Stimulated activated CD4-positive, alpha-beta T cell treated with anti-CD3 and anti-CD28 coated beads, Interleukin-12 subunit alpha, Interleukin-12 subunit beta, amount 100 ng/mL, for 48 hours (primary cell): ENCODE measurements at regions not wholly inside any gene's neighbourhood (a gene's known extent, or its start where the extent isn't known, plus 50 kb on each side); places are given as distances from the start of the nearest gene placed in this dataset.
A peak's percentile ranks its signal among the peaks of the same experiment; 100 is the strongest.

Experiments used
- DNase-seq, 3 donors: peaks; one replicate each; pipeline ENCODE4 v3.0.0-alpha.2; 2020; ENCODE audit warnings: low read depth in 2 of 3, low spot score in 1 of 3

DNA sequence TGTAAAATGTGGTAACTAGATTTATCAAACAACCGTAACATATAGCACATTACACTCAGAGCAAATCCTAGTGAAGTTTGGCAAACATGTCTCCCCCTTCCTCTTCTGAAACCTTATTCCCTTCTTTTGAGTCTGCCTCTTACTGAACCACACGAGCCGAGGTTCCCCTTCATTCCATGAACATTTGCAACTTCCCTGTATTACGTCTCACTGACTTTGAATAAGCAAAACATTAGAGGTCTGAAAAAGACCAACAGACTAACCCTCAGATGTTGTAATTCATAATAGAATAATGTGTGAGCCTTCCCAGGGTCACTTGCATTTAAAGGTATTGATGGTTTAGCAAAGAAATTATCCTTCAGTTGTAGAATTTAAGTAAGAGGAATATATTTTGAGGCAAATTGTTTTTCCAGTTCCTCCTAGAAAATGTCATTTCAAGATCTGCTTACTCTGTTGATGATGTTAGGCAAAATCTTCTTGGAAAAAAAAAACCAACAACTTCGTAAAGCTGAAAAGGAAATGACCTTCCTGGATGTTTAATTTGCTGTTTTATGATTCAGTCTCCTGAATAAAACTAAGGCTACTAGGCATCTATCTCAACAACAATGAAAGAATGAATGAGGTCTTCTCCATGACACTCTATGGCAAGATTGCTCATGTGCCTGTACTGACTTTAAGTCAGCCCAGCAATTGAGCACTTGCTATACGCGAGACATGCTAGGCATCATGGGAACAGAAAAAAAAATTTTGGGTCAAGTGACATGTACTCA is 296.9 kb upstream of the NECTIN3 start:
- no peak for DNase-seq

DNA sequence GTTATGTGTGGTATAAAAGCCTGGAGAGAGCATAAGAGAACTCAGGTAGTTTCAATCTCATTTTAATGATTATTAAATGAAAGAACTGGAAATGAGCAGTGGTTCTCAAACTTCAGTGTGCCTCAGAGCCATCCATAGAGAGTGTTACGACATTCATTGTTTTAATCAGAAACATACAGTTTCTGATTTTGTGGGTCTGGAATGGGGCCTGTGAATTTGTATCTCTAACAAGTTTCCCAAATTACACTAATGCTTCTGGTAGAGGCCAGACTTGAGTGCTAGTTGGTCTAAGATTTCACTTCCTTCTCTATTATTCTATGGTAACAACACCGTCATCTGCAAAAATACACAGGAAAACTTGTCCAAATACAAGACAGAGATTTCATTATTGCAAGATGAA is 292.0 kb upstream of the NECTIN3 start:
- DNase-seq: no peak

DNA sequence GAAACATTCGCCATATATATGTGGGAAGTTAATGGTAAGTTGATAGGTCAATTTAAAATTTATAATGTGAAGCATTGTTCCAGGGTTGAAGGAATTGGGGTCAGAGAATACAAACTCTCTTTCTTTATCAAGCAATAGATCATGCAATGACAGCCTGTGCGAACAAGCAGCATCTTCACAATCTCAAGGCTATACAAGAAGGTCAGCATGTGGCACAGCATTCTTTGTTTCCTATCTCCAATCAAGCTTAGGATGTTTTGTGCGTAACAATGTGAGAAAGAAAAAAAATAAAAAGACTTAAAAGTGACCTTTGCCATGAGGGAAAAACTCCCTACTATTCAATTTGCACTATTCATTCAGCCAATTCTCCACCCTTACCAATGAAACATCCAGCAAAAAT is 288.1 kb upstream of the NECTIN3 start:
- no peak for DNase-seq

DNA sequence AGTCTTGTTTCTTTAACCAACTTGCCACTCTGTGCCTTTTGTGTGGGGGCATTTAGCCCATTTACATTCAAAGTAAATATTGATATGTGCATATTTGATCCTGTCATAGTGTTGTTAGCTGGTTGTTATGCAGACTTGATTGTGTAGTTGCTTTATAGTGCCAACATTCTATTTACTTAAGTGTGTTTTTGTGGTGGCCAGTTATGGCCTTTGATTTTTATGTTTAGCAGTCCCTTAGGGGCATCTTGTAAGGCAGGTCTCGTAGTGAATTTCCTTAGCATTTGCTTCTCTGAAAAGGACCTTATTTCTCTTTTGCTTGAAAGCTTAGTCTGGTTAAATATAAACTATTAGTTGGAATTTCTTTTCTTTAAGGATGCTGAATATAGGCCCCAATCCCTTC is 282.8 kb upstream of the NECTIN3 start:
- DNase-seq: no peak

DNA sequence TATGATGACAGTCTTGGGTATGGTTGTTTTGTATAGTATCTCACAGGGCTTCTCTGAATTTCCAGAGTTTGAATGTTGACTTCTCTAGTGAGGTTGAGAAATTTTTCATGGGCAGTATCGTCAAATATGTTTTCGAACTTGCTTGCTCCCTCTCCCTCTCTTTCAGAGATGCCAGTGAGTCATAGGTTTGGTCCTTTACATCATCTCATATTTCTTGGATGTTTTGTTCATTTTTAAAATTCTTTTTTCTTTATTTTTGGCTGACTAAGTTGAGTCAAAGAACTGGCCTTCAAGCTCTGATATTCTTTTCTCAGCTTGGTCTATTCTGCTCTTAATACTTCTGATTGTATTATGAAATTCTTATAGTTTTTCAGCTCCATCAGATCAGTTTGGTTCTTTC is 282.3 kb upstream of the NECTIN3 start:
- DNase-seq: no peak

DNA sequence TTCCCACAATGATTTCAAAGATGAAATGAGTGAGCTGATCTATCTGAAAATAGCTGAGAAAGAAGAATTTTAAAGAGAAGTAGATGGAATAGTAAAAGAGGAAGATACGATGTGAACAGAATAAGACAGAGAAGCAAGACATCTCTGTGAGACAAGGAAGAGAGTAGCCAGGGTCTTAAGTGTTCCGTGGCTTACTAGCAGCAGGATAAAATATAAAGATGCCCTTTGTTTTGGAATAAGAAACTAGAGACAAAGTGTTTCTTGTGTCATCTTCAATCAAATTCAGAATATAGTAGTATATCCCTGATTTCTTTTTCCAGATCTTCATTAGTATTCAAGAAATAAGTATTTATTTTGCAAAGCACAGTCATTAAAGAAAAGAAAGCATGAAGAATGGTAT is 281.0 kb upstream of the NECTIN3 start:
- no peak for DNase-seq

DNA sequence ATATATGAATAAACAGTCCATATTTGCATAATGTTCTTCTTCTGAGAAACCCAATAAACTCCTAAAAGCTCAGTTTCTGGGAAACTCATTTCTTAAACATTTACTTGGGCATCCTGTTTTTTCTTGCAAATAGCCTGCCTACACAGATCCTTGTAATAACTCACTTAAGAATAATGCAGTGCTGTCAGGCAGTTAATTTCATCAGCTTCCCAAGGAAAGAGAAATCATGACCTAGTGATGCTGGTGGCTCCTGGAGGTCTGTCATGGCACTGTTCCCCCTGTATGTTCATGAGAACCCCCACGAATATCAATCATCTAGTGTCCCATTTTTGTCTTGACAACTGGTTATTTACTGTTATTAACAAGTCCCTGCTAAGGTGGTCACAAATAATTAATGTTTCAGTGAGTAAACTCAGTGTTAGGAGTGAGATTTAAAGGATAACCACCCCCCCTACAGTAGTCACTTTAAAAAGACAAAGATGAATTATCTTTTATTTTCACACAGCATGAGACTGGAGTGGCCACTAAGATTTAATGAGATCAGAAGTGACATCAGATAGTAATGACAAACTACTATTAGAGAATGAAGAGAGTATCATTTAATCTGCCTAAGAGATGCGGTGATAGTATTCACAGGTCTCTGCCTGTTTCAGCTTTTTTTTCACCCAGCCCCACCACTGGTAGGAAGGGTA is 279.5 kb upstream of the NECTIN3 start:
- DNase-seq: no peak

DNA sequence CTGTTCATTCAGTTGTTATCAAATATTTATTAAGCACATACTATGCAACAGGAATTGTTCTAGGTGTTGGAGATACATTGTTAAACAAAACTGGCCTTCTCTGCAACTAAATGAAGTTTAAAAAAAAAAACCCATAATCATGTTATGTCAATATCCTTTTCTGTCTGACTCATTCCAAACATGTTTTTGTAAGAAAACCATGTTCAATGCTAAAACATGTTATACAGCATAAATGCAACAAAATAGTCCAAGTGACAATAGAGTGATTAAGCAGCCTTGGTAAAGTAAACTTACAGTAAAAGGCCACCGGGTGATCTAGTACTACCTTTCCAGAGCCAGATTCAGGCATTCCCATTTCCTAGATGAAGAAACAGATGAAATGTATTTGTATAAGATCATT is 278.0 kb upstream of the NECTIN3 start:
- no peak for DNase-seq

DNA sequence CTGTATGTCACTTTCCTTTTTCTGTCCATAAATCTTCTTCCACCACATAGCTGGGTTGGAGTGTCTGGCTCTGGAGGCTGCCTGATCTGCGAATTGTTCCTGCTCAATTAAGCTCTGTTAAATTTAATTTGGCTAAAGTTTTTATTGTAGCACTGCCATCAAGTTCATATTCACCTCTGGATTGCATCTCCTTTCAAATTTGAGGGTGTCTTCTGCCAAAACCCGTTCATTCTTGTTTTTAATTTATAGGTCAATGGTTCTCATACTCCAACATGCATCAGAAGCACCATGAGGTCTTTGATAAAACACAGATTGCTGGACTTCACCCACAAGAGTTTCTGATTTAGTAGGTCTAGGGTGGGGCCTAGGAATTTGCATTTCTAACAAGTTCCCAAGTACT is 276.5 kb upstream of the NECTIN3 start:
- no peak for DNase-seq

DNA sequence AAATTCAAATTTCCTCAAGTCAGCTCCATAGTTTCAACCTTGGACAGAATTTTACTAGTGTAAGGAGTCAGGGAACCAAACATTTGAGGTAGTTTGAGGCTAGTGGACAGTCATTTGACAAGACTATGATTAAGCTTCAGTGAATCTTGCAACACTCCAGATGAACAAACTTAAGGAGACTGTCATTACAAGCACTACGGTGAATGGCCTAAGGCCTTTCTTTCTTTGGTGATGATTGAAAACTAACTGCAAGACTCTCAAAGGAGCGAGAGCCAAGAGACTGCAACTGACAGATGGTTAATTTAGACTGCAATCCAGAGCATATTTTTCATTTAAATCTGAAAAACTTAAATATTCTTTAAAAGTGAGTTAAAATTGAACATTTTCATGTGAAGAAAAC is 272.3 kb upstream of the NECTIN3 start:
- DNase-seq: no peak

DNA sequence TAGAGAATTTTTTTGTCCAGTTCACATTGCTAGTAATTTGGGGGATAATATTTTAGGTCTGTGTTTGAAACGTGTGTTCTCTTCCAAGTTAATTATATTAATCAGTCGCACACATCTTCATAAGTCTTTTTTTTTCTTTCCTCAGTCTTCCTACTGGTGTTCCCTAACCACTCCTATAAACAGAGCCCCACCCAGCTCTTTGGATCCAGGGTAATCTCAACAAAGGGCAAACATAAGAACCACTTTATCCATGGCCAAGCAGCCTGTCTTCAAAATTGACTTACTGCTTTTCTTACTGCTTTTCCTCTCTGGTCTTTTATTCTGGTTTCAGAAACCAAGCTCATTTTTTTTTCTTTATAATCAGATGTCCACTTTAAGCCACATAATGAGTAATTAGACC is 266.8 kb upstream of the NECTIN3 start:
- no peak for DNase-seq

DNA sequence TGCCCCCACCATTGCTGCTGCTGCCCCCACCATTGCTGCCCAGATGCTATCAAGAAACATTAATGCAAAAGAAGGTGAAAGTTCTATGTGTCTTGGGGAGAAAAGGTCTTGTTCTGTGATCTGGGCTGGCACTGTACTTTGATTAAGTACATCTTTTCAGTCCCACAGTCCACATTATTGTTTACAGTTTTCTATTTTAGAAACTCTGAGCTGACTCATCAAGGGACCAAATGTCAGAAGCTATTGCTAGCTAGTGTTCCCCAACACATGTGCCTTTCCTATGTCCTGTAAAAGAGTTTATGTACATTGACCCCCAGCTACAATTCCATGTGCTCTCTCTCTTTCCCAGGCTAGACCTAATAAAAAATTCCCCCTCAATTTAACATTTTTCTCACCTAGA is 264.7 kb upstream of the NECTIN3 start:
- no peak for DNase-seq

DNA sequence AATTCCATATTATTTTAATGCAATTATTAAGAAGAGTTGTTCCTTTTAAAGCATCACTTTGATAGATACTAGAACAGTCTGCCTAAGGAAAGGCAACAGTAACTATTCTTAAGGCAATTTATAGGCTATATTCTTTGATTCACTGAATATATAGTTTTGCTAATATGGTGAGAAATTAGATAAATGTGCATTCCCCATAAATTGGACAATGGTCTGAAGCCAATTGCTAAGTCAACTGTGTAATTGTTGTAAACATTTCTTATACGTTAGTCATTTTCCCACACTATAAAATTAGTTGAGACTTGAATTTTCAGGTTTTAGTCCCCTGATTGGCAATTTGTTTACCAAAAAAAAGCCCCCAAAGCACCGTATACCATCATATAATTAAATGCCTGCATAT is 263.0 kb upstream of the NECTIN3 start:
- DNase-seq: no peak

DNA sequence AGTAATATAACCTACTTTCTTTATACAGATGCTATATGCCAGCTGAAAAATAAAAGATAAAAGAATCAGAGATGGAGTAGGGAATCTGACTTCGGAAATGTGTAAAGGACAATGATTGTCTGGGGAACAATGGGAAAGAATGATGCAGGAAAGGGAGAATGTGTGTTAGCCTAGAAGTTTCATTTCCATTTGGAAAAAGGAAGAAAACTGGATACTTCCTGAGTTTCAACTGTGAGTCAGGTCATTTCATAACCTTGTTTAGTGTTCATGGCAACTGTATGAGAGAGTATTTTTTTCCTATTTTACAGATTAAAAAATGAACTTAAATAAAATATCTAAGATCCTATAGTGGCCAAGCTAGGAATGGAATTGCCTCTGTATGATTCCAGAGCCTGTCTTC is 261.3 kb upstream of the NECTIN3 start:
- no peak for DNase-seq

DNA sequence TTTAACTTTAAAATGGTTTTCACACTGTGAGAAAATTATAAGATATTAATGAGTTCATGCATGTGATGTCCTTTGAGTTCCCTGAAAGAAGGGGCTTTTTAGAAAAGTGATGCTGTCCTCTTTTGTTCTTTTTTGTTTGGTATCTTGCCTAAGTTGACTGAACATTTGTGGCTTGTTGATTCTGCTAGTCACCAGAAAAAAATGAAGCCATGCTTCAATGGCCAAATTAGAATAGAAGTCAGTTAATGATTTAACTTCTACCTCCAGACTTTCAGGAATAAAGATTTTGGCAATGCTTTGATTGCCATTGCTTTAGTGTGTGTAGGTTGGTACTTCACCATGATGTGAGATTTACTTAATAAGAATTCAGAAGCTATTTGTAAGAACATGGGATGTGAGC is 260.6 kb upstream of the NECTIN3 start:
- no peak for DNase-seq

DNA sequence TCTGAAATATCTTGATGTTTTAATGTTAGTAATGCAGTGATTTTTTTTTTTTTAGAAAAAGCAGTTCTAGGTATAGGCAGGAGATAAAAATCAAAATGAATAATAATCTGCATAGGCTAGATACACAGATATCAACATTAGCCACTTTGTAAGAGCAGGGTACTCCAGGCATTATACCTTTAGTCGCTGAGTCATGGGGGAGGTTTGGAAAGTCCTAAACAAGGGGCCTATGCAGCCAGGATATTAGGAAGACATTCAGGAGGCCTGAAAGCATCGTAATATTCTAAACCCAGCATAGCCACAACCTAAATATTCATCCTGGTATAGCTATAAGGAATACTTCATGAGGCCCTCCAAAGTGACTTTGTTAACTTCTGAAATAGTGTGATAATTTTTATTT is 258.1 kb upstream of the NECTIN3 start:
- DNase-seq: no peak

DNA sequence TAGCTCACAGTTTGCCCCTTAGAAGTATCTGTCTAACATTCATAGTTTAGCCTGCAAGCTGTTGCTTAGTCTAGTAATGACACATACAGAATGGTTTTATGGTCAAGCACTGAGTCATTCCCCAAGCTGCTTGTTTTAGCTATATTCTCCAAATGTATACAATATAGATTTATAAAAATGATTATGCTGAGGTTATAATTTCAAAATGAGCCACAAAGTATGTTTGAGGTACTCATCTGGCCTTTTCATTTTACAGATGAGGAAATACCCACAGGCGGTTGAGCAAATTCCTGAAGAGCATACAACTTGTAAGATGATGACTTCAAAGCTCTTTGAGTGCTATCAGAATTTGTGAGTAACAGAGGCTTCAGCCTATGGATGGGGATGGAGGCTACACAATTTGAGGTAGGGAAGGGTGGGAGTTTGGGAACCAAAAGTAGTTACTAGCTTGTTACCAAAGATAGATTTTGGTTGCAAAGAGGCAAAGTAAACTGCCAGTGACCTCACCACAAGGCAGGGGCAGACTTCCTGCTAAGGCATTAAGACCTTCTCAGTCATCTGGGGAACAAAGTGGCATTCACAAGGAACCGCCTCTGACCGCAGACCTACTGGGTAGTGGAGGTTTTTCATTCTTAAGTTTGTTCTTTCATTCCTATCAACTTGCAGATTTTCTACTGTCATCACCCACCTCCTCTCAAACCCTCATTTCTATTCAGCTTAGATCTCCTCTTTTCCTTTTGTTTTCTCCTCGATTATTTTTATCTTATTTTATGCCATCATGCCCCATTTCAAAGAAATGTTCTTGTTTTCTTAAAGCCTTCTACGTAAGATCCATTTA is 257.2 kb upstream of the NECTIN3 start:
- peak; percentile 12 to 22 (median 19) for DNase-seq

DNA sequence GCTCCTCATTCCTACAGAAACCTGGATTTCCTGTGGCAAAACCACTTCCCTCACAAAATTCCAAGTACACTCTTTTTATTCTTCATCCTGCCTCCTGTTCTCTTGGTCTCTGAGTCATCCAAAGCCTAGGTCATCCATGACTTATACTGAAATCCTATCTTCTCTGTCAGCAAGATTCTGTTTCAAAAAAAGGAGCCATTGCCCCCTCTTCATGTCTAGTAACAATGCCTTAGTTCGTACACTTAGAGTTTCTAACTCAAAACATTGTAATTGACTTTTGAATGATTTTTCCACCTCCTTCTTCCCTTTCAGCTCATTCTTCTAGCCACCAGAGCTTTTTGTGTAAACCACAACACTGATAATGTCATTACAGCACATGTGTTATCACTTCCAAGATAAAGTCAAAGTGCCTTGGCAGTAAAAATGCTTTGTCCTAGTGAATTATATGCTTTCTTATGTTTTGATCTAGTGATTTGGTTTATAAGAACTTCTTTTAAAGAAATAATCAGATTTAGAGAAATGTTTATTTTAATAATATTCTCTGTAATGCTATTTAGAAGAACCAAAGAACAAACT is 256.5 kb upstream of the NECTIN3 start:
- no peak for DNase-seq

DNA sequence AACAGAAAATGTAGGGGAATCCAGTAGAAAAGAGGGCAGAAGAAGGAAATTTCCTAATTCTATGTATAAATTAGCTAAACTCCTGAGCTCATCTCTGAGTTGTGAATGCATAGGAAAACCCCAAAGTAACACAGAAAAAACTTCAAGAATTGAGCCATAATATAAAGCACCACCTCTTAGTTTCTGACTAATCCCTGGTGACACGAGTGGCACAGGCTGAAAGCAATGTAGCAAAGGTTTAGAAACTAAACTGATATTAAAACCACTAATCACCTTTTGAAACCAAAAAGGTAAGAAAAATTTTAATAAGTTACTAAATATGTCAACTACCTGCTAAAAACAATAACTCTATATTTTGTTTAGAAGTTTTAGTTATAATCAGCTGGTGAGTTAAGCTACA is 255.6 kb upstream of the NECTIN3 start:
- DNase-seq: no peak

DNA sequence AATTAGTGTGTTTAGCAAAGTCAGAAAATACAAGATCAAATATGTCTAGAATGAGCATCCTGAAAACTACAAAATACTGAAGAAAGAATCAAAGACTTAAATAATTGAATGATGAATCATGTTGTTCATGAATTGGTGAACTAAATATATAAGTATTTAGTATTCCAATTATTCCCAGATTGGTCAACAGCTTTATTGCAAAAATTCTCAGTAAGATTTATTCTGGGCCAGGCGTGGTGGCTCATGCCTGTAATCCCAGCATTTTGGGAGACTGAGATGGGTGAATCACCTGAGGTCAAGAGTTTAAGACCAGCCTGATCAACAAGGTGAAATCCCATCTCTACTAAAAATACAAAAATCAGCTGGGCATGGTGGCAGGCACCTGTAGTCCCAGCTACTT is 250.0 kb upstream of the NECTIN3 start:
- no peak for DNase-seq

DNA sequence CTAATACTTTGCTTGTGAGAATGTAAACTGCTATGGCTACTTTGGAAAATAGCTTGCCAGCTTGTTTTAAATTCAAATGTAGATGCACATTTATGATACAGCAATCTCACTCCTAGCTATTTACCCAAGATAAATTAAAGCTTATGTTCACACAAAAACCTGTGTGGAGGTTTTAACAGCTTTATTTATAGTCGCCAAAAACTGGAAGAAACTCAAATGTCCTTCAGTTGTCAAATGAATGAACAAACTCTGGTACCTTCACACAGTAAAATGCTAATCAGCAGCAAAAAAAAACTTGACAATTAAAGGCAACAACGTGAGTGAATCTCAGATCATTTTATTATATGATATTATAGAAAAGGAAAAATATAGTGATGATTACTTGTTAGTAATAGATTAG is 248.6 kb upstream of the NECTIN3 start:
- no peak for DNase-seq

DNA sequence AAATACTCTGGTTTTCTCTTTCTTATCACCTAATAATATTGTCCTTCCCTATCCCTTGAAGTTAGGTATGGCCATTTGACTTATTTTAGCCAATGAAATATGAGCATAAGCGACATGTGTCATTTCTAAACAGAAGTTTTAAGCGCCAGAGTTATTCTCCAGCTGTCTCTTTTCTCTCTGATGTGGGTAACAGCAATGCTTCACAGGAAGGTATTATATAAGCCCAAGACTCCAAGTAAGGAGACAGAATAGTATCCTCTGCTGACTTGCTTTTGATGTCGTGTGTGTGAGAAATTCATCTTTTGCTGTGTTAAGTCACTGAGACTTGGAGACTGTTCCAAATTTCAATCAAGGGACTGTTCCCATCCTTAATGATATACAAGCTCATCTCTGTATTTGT is 224.6 kb upstream of the NECTIN3 start:
- DNase-seq: no peak
